ENCODE measurements at regions not wholly inside any gene's neighbourhood (a gene's known extent, or its start where the extent isn't known, plus 50 kb on each side); places are given as distances from the start of the nearest gene placed in this dataset.

GRCh38 chr6:92047152-92047850, 1372.1 kb downstream of the EPHA7 start:
- no peak for ATAC-seq
- DNase-seq: no peak
- TF ChIP-seq, protein P1, sequence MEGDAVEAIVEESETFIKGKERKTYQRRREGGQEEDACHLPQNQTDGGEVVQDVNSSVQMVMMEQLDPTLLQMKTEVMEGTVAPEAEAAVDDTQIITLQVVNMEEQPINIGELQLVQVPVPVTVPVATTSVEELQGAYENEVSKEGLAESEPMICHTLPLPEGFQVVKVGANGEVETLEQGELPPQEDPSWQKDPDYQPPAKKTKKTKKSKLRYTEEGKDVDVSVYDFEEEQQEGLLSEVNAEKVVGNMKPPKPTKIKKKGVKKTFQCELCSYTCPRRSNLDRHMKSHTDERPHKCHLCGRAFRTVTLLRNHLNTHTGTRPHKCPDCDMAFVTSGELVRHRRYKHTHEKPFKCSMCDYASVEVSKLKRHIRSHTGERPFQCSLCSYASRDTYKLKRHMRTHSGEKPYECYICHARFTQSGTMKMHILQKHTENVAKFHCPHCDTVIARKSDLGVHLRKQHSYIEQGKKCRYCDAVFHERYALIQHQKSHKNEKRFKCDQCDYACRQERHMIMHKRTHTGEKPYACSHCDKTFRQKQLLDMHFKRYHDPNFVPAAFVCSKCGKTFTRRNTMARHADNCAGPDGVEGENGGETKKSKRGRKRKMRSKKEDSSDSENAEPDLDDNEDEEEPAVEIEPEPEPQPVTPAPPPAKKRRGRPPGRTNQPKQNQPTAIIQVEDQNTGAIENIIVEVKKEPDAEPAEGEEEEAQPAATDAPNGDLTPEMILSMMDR (IDR thresholded peaks at IDR 0.05): no peak
- Histone ChIP-seq H3K27ac (no peak overlapping the region), H3K4me1 (no peaks in the 10 kb centered on the region), H3K4me3 (no peak overlapping the region), H3K27me3 (ENCODE audit: insufficient read depth in 3 of 3, low read length in 2 of 3) (no peaks in the 10 kb centered on the region), H3K36me3 (ENCODE audit: insufficient read depth in 1 of 2, low read depth in 1 of 2) (no peaks in the 10 kb centered on the region), H3K9me3 (no peaks in the 10 kb centered on the region)
- intact Hi-C loops (cut with DNase I): no loop called here
- 59 to 65% (median 64%) methylated on average over 4 of the region's 4 CpGs for WGBS, 3 donors

- DNase-seq: no peak
- Histone ChIP-seq H3K9me3 (no peaks in the 10 kb centered on the region), H3K4me3 (no peak overlapping the region), H3K4me1 (no peaks in the 10 kb centered on the region), H3K27ac (no peak overlapping the region), H3K27me3 (ENCODE audit: insufficient read depth in 3 of 3, low read length in 2 of 3) (no peaks in the 10 kb centered on the region), H3K36me3 (ENCODE audit: insufficient read depth in 1 of 2, low read depth in 1 of 2) (no peaks in the 10 kb centered on the region)
- ATAC-seq: no peak
- TF ChIP-seq, protein P1 (IDR thresholded peaks at IDR 0.05): no peak
- intact Hi-C loops (cut with DNase I): no loop called here
Measured at GRCh38 chr6:92044312-92044711, 1375.0 kb downstream of the EPHA7 start.

DNA sequence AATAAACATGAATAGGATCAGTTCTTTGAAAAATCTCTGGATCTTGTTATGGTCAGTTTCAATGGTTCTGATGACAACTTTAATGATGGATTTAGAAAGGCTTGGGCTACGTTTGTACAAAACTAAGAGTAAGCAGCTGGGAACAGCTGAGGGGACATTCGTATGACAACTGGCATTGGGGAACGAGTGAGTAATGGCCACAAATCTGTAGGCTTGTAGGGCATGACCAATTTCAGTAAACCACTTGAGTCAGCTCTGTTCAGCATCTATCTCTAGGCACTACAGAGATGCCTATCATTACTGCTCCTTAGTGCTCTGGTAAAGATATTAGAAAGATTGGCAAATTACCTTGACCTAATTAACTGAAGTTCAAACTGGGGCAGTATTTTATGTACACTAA, 1375.6 kb downstream of the EPHA7 start:
- Histone ChIP-seq H3K27ac (no peak overlapping the region), H3K9me3 (no peaks in the 10 kb centered on the region), H3K36me3 (ENCODE audit: insufficient read depth in 1 of 2, low read depth in 1 of 2) (no peaks in the 10 kb centered on the region), H3K27me3 (ENCODE audit: insufficient read depth in 3 of 3, low read length in 2 of 3) (no peaks in the 10 kb centered on the region), H3K4me3 (no peak overlapping the region), H3K4me1 (no peaks in the 10 kb centered on the region)
- DNase-seq (no peak), ATAC-seq (no peak)
- TF ChIP-seq, protein P1 (IDR thresholded peaks at IDR 0.05): no peak
- 25 to 41% (median 27%) methylated on average over 3 of the region's 3 CpGs for WGBS, 3 donors
- intact Hi-C loops (cut with DNase I): no loop called here

- Histone ChIP-seq H3K4me1 (no peaks in the 10 kb centered on the region), H3K36me3 (ENCODE audit: insufficient read depth in 1 of 2, low read depth in 1 of 2) (no peaks in the 10 kb centered on the region), H3K27ac (no peak overlapping the region), H3K4me3 (no peak overlapping the region), H3K9me3 (no peaks in the 10 kb centered on the region), H3K27me3 (ENCODE audit: insufficient read depth in 3 of 3, low read length in 2 of 3) (no peaks in the 10 kb centered on the region)
- DNase-seq: no peak
- TF ChIP-seq, protein P1 (IDR thresholded peaks at IDR 0.05): no peak
- ATAC-seq: no peak
- intact Hi-C loops (cut with DNase I): no loop called here
- 73 to 87% (median 80%) methylated on average over 1 of the region's 1 CpG for WGBS, 3 donors
Measured at GRCh38 chr6:92026878-92027277, 1392.5 kb downstream of the EPHA7 start.

GRCh38 chr6:92024881-92025280, 1394.5 kb downstream of the EPHA7 start:
- Histone ChIP-seq H3K4me1 (no peaks in the 10 kb centered on the region), H3K9me3 (no peaks in the 10 kb centered on the region), H3K27ac (no peak overlapping the region), H3K36me3 (ENCODE audit: insufficient read depth in 1 of 2, low read depth in 1 of 2) (no peaks in the 10 kb centered on the region), H3K27me3 (ENCODE audit: insufficient read depth in 3 of 3, low read length in 2 of 3) (peaks cover 0 to 4% (median 0%) of the 10 kb centered on the region in 3 donors), H3K4me3 (no peak overlapping the region)
- DNase-seq: no peak
- 48 to 64% (median 50%) methylated on average over 2 of the region's 2 CpGs for WGBS, 3 donors
- TF ChIP-seq, protein P1 (IDR thresholded peaks at IDR 0.05): no peak
- intact Hi-C loops (cut with DNase I): no loop called here
- no peak for ATAC-seq
